ENCODE measurements at regions not wholly inside any gene's neighbourhood (a gene's known extent, or its start where the extent isn't known, plus 50 kb on each side); places are given as distances from the start of the nearest gene placed in this dataset.

GRCh38 chr7:49014870-49015269 is 90.5 kb downstream of the CDC14C start:
- Histone ChIP-seq H3K27ac (no peak overlapping the region), H3K4me1 (replicated peaks; ENCODE audit: insufficient read depth) (no peaks in the 10 kb centered on the region), H3K4me3 (no peak overlapping the region), H2AFZ (no peak overlapping the region), H3K9me3 (ENCODE audit: insufficient read depth, low read depth) (no peaks in the 10 kb centered on the region), H3K79me2 (ENCODE audit: low read depth) (no peaks in the 10 kb centered on the region), H3K4me2 (no peak overlapping the region), H3K27me3 (ENCODE audit: insufficient read depth, low read depth) (no peaks in the 10 kb centered on the region), H3K36me3 (ENCODE audit: low read depth) (no peaks in the 10 kb centered on the region), H3F3A (ENCODE audit: insufficient read depth, low read depth) (no peaks in the 10 kb centered on the region), H3K9me2 (ENCODE audit: insufficient read depth) (no peaks in the 10 kb centered on the region), H4K20me1 (ENCODE audit: insufficient read depth) (0 out of 2 replicates have a peak, but pooled peaks cover 6% of the 10 kb centered on the region)
- ChIA-PET POLR2A (ENCODE audit: unreplicated experiment) (no interaction called here), CTCF (no interaction called here)
- no peak for TF ChIP-seq CTCF (conservative IDR thresholded peaks at IDR 0.05)
- TF ChIP-seq EZH2 (IDR thresholded peaks at IDR 0.05; ENCODE audit: low read depth), result no peak
- BruUV-seq (replicated peaks), result no TSS peak
- intact Hi-C loops (cut with micrococcal nuclease; ENCODE audit: unreplicated experiment), result no loop called here
- no peak for DNase-seq

- ChIA-PET CTCF (no interaction called here), POLR2A (ENCODE audit: unreplicated experiment) (no interaction called here)
- H3K27ac ChIP-seq, result no peak overlapping the region
- H3K9me3 ChIP-seq (ENCODE audit: insufficient read depth, low read depth), result no peaks in the 10 kb centered on the region
- H3K4me2 ChIP-seq, result no peak overlapping the region
- no TSS peak for BruUV-seq (replicated peaks)
- no peak overlapping the region for H2AFZ ChIP-seq
- H3K36me3 ChIP-seq (ENCODE audit: low read depth), result no peaks in the 10 kb centered on the region
- DNase-seq, result no peak
- no peak overlapping the region for H3K4me3 ChIP-seq
- H3F3A ChIP-seq (ENCODE audit: insufficient read depth, low read depth), result no peaks in the 10 kb centered on the region
- no peaks in the 10 kb centered on the region for H3K79me2 ChIP-seq (ENCODE audit: low read depth)
- TF ChIP-seq CTCF (conservative IDR thresholded peaks at IDR 0.05) (no peak), EZH2 (IDR thresholded peaks at IDR 0.05; ENCODE audit: low read depth) (no peak)
- H3K9me2 ChIP-seq (ENCODE audit: insufficient read depth), result no peaks in the 10 kb centered on the region
- no peaks in the 10 kb centered on the region for H3K4me1 ChIP-seq (replicated peaks; ENCODE audit: insufficient read depth)
- H4K20me1 ChIP-seq (ENCODE audit: insufficient read depth), result 0 out of 2 replicates have a peak, but pooled peaks cover 6% of the 10 kb centered on the region
- H3K27me3 ChIP-seq (ENCODE audit: insufficient read depth, low read depth), result no peaks in the 10 kb centered on the region
- intact Hi-C loops (cut with micrococcal nuclease; ENCODE audit: unreplicated experiment), result no loop called here
These were observed 95.8 kb downstream of the CDC14C start for GRCh38 chr7:49020145-49020544.

GRCh38 chr7:49022448-49022847 is 98.1 kb downstream of the CDC14C start:
- H3K27me3 ChIP-seq (ENCODE audit: insufficient read depth, low read depth), result no peaks in the 10 kb centered on the region
- no peaks in the 10 kb centered on the region for H3K79me2 ChIP-seq (ENCODE audit: low read depth)
- no peak for TF ChIP-seq EZH2 (IDR thresholded peaks at IDR 0.05; ENCODE audit: low read depth)
- TF ChIP-seq CTCF (conservative IDR thresholded peaks at IDR 0.05), result no peak
- H2AFZ ChIP-seq, result no peak overlapping the region
- ChIA-PET POLR2A (ENCODE audit: unreplicated experiment) (no interaction called here), CTCF (no interaction called here)
- no peaks in the 10 kb centered on the region for H3K9me3 ChIP-seq (ENCODE audit: insufficient read depth, low read depth)
- H3K4me3 ChIP-seq, result no peak overlapping the region
- H3K4me1 ChIP-seq (replicated peaks; ENCODE audit: insufficient read depth), result no peaks in the 10 kb centered on the region
- H3K9me2 ChIP-seq (ENCODE audit: insufficient read depth), result no peaks in the 10 kb centered on the region
- DNase-seq, result no peak
- no peaks in the 10 kb centered on the region for H3F3A ChIP-seq (ENCODE audit: insufficient read depth, low read depth)
- intact Hi-C loops (cut with micrococcal nuclease; ENCODE audit: unreplicated experiment), result no loop called here
- no peak overlapping the region for H3K27ac ChIP-seq
- no TSS peak for BruUV-seq (replicated peaks)
- no peaks in the 10 kb centered on the region for H3K36me3 ChIP-seq (ENCODE audit: low read depth)
- H3K4me2 ChIP-seq, result no peak overlapping the region
- H4K20me1 ChIP-seq (ENCODE audit: insufficient read depth), result 0 out of 2 replicates have a peak, but pooled peaks cover 6% of the 10 kb centered on the region

All from PC-9 (cell line).